SK-N-SH treated with all-trans-retinoic acid at 6 μM for 48 hours (cell line): ENCODE measurements at regions not wholly inside any gene's neighbourhood (a gene's known extent, or its start where the extent isn't known, plus 50 kb on each side); places are given as distances from the start of the nearest gene placed in this dataset.

ENCODE experiments used
- ARNTL ChIP-seq: fragments of 450-650 bp; formaldehyde crosslinking; IDR thresholded peaks from 2 replicates; pipeline ENCODE4 v1.5.0; 2020; ENCODE audit warnings: low read depth, mild to moderate bottlenecking, moderate library complexity, borderline replicate concordance
- CREB5 ChIP-seq: fragments of 250-450 bp; sonication (Bioruptor Pico); IDR thresholded peaks from 2 replicates; pipeline ENCODE4 v1.5.1; 2020; ENCODE audit warnings: low read depth, mild to moderate bottlenecking, moderate library complexity
- CSRNP3 ChIP-seq: fragments of 250-450 bp; sonication (Bioruptor Pico); IDR thresholded peaks from 2 replicates; pipeline ENCODE4 v1.5.1; 2021; ENCODE audit warnings: mild to moderate bottlenecking, moderate library complexity
- RARB ChIP-seq: fragments of 250-450 bp; sonication (Bioruptor Pico); IDR thresholded peaks from 2 replicates; pipeline ENCODE4 v1.8.0; 2021; ENCODE audit warnings: mild to moderate bottlenecking, moderate library complexity
- SNAI2 ChIP-seq: fragments of 250-450 bp; sonication (Bioruptor Pico); IDR thresholded peaks from 2 replicates; pipeline ENCODE4 v1.5.0; 2020; ENCODE audit warnings: mild to moderate bottlenecking, moderate library complexity
- TSHZ2 ChIP-seq: fragments of 250-450 bp; sonication (Bioruptor Pico); IDR thresholded peaks from 2 replicates; pipeline ENCODE4 v1.5.0; 2020; ENCODE audit warnings: mild to moderate bottlenecking, moderate library complexity
- ZFP3 ChIP-seq: fragments of 250-450 bp; sonication (Bioruptor Pico); IDR thresholded peaks from 2 replicates; pipeline ENCODE4 v1.5.0; 2020; ENCODE audit warnings: mild to moderate bottlenecking, moderate library complexity
- ZFP30 ChIP-seq: fragments of 450-650 bp; formaldehyde crosslinking; IDR thresholded peaks from 2 replicates; pipeline ENCODE4 v1.5.0; 2022; ENCODE audit warnings: mild to moderate bottlenecking, moderate library complexity
- ZNF8 ChIP-seq: fragments of 450-650 bp; formaldehyde crosslinking; IDR thresholded peaks from 2 replicates; pipeline ENCODE4 v1.5.0; 2020; ENCODE audit warnings: mild to moderate bottlenecking, moderate library complexity

- no peak for TF ChIP-seq ZNF8 (CRISPR knock-in tag)
- no peak for TF ChIP-seq ZFP30 (CRISPR knock-in tag)
- TF ChIP-seq TSHZ2 (CRISPR knock-in tag) = no peak
- TF ChIP-seq ARNTL (CRISPR knock-in tag) = no peak
- no peak for TF ChIP-seq CREB5 (CRISPR knock-in tag)
- no peak for TF ChIP-seq ZFP3 (CRISPR knock-in tag)
- no peak for TF ChIP-seq RARB
- TF ChIP-seq CSRNP3 (CRISPR knock-in tag) = no peak
- TF ChIP-seq SNAI2 (CRISPR knock-in tag) = no peak
These were observed 442.6 kb upstream of the IGFBP3 start for GRCh38 chr7:46363688-46364087.
